PC-3 (cell line): ENCODE measurements at regions not wholly inside any gene's neighbourhood (a gene's known extent, or its start where the extent isn't known, plus 50 kb on each side); places are given as distances from the start of the nearest gene placed in this dataset.

Source experiments
- ATAC-seq: fragments of 200-7000 bp; cut with Tn5 transposase; 2 replicates; pipeline ENCODE4 v1.9.1; 2020; ENCODE audit warnings: mild to moderate bottlenecking, moderate library complexity
- BruUV-seq: library from RNA; stranded (reverse); fragments of 400-500 nt; replicated peaks from 2 replicates; lab custom pipeline; 2021; lab: Mats Ljungman, UMichigan
- CTCF ChIA-PET: fragments of 300-600 bp; sonication (Branson Sonifier 250); formaldehyde crosslinking; loops from one replicate; lab custom pipeline; 2022; ENCODE audit warnings: antibody characterized with exemption; lab: Charles Lee
- POLR2A ChIA-PET: fragments of 300-600 bp; sonication (Branson Sonifier 250); formaldehyde crosslinking; loops from one replicate; lab custom pipeline; 2022; ENCODE audit warnings: antibody characterized with exemption; ENCODE audit not compliant: unreplicated experiment; lab: Charles Lee
- DNase-seq: peaks from one replicate; pipeline ENCODE4 v3.0.0-alpha.2; 2015
- H2AFZ ChIP-seq: fragments of 300-600 bp; sonication (generic); 2 replicates; pipeline ENCODE4 v1.6.0; 2016; ENCODE audit warnings: antibody characterized with exemption, low read length
- H3F3A ChIP-seq: fragments of 300-600 bp; sonication (generic); one replicate; pipeline ENCODE4 v1.6.0; 2017; ENCODE audit warnings: antibody characterized with exemption, low read length, control low read depth, mild to moderate bottlenecking; ENCODE audit not compliant: unreplicated experiment
- H3K27ac ChIP-seq: fragments of 300-600 bp; sonication (generic); 2 replicates; pipeline ENCODE4 v1.5.1; 2016; ENCODE audit warnings: mild to moderate bottlenecking, low read length
- H3K27me3 ChIP-seq: fragments of 300-600 bp; sonication (generic); 2 replicates; pipeline ENCODE4 v1.6.1; 2016; ENCODE audit warnings: low read length, mixed read lengths
- H3K36me3 ChIP-seq: fragments of 300-600 bp; sonication (generic); 2 replicates; pipeline ENCODE4 v1.6.1; 2016; ENCODE audit warnings: low read depth, mixed run types, low read length, mixed read lengths
- H3K4me1 ChIP-seq: fragments of 300-600 bp; sonication (generic); 2 replicates; pipeline ENCODE4 v1.5.1; 2016; ENCODE audit warnings: low read length; ENCODE audit not compliant: insufficient read depth
- H3K4me2 ChIP-seq: fragments of 300-600 bp; sonication (generic); 2 replicates; pipeline ENCODE4 v1.6.0; 2016; ENCODE audit warnings: low read length
- H3K4me3 ChIP-seq: fragments of 300-600 bp; sonication (generic); 2 replicates; pipeline ENCODE4 v1.5.1; 2016; ENCODE audit warnings: mild to moderate bottlenecking, low read length, mixed read lengths
- H3K79me2 ChIP-seq: fragments of 300-600 bp; sonication (generic); 2 replicates; pipeline ENCODE4 v1.6.1; 2017; ENCODE audit warnings: low read length, mixed read lengths
- H3K9ac ChIP-seq: fragments of 300-600 bp; sonication (generic); 2 replicates; pipeline ENCODE4 v1.6.0; 2016; ENCODE audit warnings: mild to moderate bottlenecking, low read length
- H3K9me2 ChIP-seq: fragments of 300-600 bp; sonication (generic); replicated peaks from 2 replicates; pipeline ENCODE4 v1.6.1; 2016; ENCODE audit warnings: mixed run types, low read length, mixed read lengths
- H3K9me3 ChIP-seq: fragments of 300-600 bp; sonication (generic); 2 replicates; pipeline ENCODE4 v1.6.1; 2016; ENCODE audit warnings: low read length, mixed read lengths
- H4K20me1 ChIP-seq: fragments of 300-600 bp; sonication (generic); 2 replicates; pipeline ENCODE4 v1.6.1; 2016; ENCODE audit warnings: low read length, mixed read lengths
- EZH2 ChIP-seq: fragments of 300-600 bp; sonication (generic); IDR thresholded peaks from one replicate; pipeline ENCODE4 v1.6.1; 2017; ENCODE audit warnings: antibody characterized with exemption, mild to moderate bottlenecking, low read length; ENCODE audit not compliant: unreplicated experiment
- EZH2phosphoT487 ChIP-seq: fragments of 300-600 bp; sonication (generic); IDR thresholded peaks from 2 replicates; pipeline ENCODE4 v1.6.1; 2018; ENCODE audit warnings: mild to moderate bottlenecking, antibody characterized with exemption, low read length, borderline replicate concordance
- intact Hi-C: fragments of 100-400 bp; cut with micrococcal nuclease; formaldehyde crosslinking; loops from 2 replicates; pipeline ENCODE4 v1.9.0; 2023
- TF ChIP-seq, protein P1 (sequence below): fragments of 300-600 bp; sonication (generic); conservative IDR thresholded peaks from 2 replicates; pipeline ENCODE4 v1.5.1; 2017; ENCODE audit warnings: antibody characterized with exemption, low read depth, mild to moderate bottlenecking, low read length

DNA sequence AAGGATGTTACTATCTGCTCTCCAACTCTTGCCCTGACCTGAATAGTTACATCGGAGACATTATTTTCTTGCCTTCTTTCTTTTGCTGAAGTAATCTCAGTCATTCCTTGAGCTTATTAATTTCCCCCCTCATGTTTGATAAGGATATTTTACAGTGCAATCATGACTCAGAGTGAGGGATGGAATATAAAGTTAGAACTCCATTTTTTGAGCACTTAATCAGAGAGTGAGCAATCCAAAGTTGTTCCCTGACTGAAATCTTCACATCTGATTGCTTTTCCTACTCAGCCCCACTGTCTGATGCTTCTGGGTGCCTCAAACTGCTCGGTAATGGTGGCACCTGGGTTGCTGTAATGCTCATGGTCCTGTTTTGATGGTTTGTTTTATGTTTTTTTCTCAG lies 142.7 kb upstream of the SEL1L start:
- Histone ChIP-seq H3K9me3 (no peaks in the 10 kb centered on the region), H3F3A (no peaks in the 10 kb centered on the region), H3K27ac (no peak overlapping the region), H3K9ac (no peak overlapping the region), H2AFZ (no peak overlapping the region), H3K9me2 (no peaks in the 10 kb centered on the region), H3K79me2 (no peaks in the 10 kb centered on the region), H3K36me3 (no peaks in the 10 kb centered on the region), H3K4me3 (no peak overlapping the region), H3K4me2 (no peak overlapping the region), H4K20me1 (no peaks in the 10 kb centered on the region), H3K4me1 (no peaks in the 10 kb centered on the region), H3K27me3 (peaks cover 30% of the 10 kb centered on the region)
- BruUV-seq: no TSS peak
- DNase-seq (no peak), ATAC-seq (no peak)
- TF ChIP-seq EZH2: no peak
- no peak for TF ChIP-seq EZH2phosphoT487
- TF ChIP-seq, protein P1, sequence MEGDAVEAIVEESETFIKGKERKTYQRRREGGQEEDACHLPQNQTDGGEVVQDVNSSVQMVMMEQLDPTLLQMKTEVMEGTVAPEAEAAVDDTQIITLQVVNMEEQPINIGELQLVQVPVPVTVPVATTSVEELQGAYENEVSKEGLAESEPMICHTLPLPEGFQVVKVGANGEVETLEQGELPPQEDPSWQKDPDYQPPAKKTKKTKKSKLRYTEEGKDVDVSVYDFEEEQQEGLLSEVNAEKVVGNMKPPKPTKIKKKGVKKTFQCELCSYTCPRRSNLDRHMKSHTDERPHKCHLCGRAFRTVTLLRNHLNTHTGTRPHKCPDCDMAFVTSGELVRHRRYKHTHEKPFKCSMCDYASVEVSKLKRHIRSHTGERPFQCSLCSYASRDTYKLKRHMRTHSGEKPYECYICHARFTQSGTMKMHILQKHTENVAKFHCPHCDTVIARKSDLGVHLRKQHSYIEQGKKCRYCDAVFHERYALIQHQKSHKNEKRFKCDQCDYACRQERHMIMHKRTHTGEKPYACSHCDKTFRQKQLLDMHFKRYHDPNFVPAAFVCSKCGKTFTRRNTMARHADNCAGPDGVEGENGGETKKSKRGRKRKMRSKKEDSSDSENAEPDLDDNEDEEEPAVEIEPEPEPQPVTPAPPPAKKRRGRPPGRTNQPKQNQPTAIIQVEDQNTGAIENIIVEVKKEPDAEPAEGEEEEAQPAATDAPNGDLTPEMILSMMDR: no peak
- CTCF ChIA-PET: no interaction called here
- intact Hi-C loops: no loop called here
- POLR2A ChIA-PET: no interaction called here

- Histone ChIP-seq H2AFZ (no peak overlapping the region), H3K27me3 (peaks cover 35% of the 10 kb centered on the region), H3K4me2 (no peak overlapping the region), H3K4me1 (no peaks in the 10 kb centered on the region), H3K9me3 (no peaks in the 10 kb centered on the region), H3K36me3 (no peaks in the 10 kb centered on the region), H3K27ac (no peak overlapping the region), H3K79me2 (no peaks in the 10 kb centered on the region), H3F3A (no peaks in the 10 kb centered on the region), H3K9ac (no peak overlapping the region), H3K4me3 (no peak overlapping the region), H3K9me2 (no peaks in the 10 kb centered on the region), H4K20me1 (no peaks in the 10 kb centered on the region)
- no peak for TF ChIP-seq EZH2
- TF ChIP-seq, protein P1: no peak
- TF ChIP-seq EZH2phosphoT487: no peak
- DNase-seq: no peak
- ChIA-PET POLR2A (no interaction called here), CTCF (no interaction called here)
- BruUV-seq: no TSS peak
- no peak for ATAC-seq
- intact Hi-C loops: no loop called here
Measured at GRCh38 chr14:81676879-81677278, 143.2 kb upstream of the SEL1L start.

DNA sequence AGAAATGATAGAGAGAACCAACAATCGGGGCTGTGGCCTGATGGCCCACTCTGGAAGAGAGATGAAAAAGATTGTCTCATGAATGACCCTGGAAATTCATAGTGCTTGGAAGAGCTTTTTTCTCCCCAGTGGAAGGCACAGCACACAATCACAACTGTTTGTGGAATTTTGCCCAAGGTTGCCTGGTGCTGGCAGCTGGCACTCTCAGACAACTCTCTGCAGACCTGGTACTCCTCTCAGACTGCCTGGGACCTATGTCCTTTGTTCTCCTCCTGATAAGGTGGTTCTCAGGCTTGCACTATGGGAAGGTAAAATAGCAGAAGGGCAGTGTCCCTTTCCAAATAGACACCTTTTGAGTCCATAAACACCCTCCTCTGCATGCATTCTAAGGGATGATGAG lies 144.1 kb upstream of the SEL1L start:
- ATAC-seq: no peak
- Histone ChIP-seq H3K79me2 (no peaks in the 10 kb centered on the region), H3K4me3 (no peak overlapping the region), H3K4me1 (no peaks in the 10 kb centered on the region), H2AFZ (no peak overlapping the region), H3K9me2 (no peaks in the 10 kb centered on the region), H3K36me3 (no peaks in the 10 kb centered on the region), H3K27ac (no peak overlapping the region), H3K27me3 (peaks cover 37% of the 10 kb centered on the region), H3K9ac (no peak overlapping the region), H3K9me3 (no peaks in the 10 kb centered on the region), H3K4me2 (no peak overlapping the region), H3F3A (no peaks in the 10 kb centered on the region), H4K20me1 (no peaks in the 10 kb centered on the region)
- no peak for DNase-seq
- TF ChIP-seq EZH2 (no peak), EZH2phosphoT487 (no peak)
- TF ChIP-seq, protein P1: no peak
- intact Hi-C loops: no loop called here
- no TSS peak for BruUV-seq
- ChIA-PET POLR2A (no interaction called here), CTCF (no interaction called here)
